GM18858 (cell line): ENCODE measurements at regions not wholly inside any gene's neighbourhood (a gene's known extent, or its start where the extent isn't known, plus 50 kb on each side); places are given as distances from the start of the nearest gene placed in this dataset.
"Not testable (repeated sequence)": the region's sequence is repeated elsewhere in the genome, so short reads cannot be mapped to it uniquely, and the experiment has no call there.

Experiments
- ATAC-seq: cut with Tn5 transposase; IDR thresholded peaks from one replicate; pipeline ENCODE4 v1.9.1; 2021; ENCODE audit not compliant: unreplicated experiment

- ATAC-seq: no peak
Observed at GRCh38 chr9:30301271-30301963, 2083.0 kb upstream of the ACO1 start.

GRCh38 chr9:30310711-30311110 is 2073.7 kb upstream of the ACO1 start:
- peak; percentile 54 for ATAC-seq

GRCh38 chr9:30329431-30329830 is 2055.0 kb upstream of the ACO1 start:
- ATAC-seq: no peak

- no peak for ATAC-seq
Observed at GRCh38 chr9:30348904-30349303, 2035.5 kb upstream of the ACO1 start.

- no peak for ATAC-seq
Observed at GRCh38 chr9:30349526-30350513, 2034.6 kb upstream of the ACO1 start.

GRCh38 chr9:30356221-30356620 is 2028.2 kb upstream of the ACO1 start:
- no peak for ATAC-seq

- no peak for ATAC-seq
Observed at GRCh38 chr9:30362373-30362772, 2022.1 kb upstream of the ACO1 start.

GRCh38 chr9:30366140-30366539 is 2018.3 kb upstream of the ACO1 start:
- ATAC-seq: not testable (repeated sequence)

- no peak for ATAC-seq
Observed at GRCh38 chr9:30382271-30382670, 2002.2 kb upstream of the ACO1 start.

- ATAC-seq: no peak
Observed at GRCh38 chr9:30410273-30410672, 1974.2 kb upstream of the ACO1 start.

GRCh38 chr9:30411571-30411970 is 1972.9 kb upstream of the ACO1 start:
- ATAC-seq: no peak

GRCh38 chr9:30459156-30459555 is 1925.3 kb upstream of the ACO1 start:
- no peak for ATAC-seq

GRCh38 chr9:30476826-30477225 is 1907.6 kb upstream of the ACO1 start:
- ATAC-seq: no peak

GRCh38 chr9:30478684-30479083 is 1905.8 kb upstream of the ACO1 start:
- ATAC-seq: no peak

- ATAC-seq: no peak
Observed at GRCh38 chr9:30482499-30482898, 1901.9 kb upstream of the ACO1 start.

- no peak for ATAC-seq
Observed at GRCh38 chr9:30484690-30485089, 1899.8 kb upstream of the ACO1 start.

- ATAC-seq: no peak
Observed at GRCh38 chr9:30504502-30504905, 1879.9 kb upstream of the ACO1 start.

GRCh38 chr9:30505311-30505710 is 1879.1 kb upstream of the ACO1 start:
- no peak for ATAC-seq

GRCh38 chr9:30506749-30507148 is 1877.7 kb upstream of the ACO1 start:
- no peak for ATAC-seq

GRCh38 chr9:30507166-30507565 is 1877.3 kb upstream of the ACO1 start:
- no peak for ATAC-seq

GRCh38 chr9:30511666-30512065 is 1872.8 kb upstream of the ACO1 start:
- ATAC-seq: no peak

- ATAC-seq: no peak
Observed at GRCh38 chr9:30519166-30519565, 1865.3 kb upstream of the ACO1 start.
